GM12878 (cell line): ENCODE measurements at regions not wholly inside any gene's neighbourhood (a gene's known extent, or its start where the extent isn't known, plus 50 kb on each side); places are given as distances from the start of the nearest gene placed in this dataset.

Experiments used
- ATAC-seq: fragments of 200-7000 bp; cut with Tn5 transposase; 3 replicates; pipeline ENCODE4 v1.9.1; 2020; ENCODE audit warnings: mild to moderate bottlenecking, moderate library complexity
- BruUV-seq: library from RNA; stranded (reverse); fragments of 400-500 nt; replicated peaks from 2 replicates; lab custom pipeline; 2021; lab: Mats Ljungman, UMichigan
- CTCF ChIA-PET: fragments of 300-600 bp; sonication (Branson Sonifier 250); formaldehyde crosslinking; extraction: SDS; loops from one replicate; lab custom pipeline; 2021; ENCODE audit warnings: inconsistent platforms; lab: Yijun Ruan, JAX
- POLR2A ChIA-PET: fragments of 350-600 bp; formaldehyde crosslinking; extraction: SDS; loops from one replicate; lab custom pipeline; 2021; ENCODE audit warnings: inconsistent platforms; lab: Charles Lee
- RAD21 ChIA-PET: fragments of 300-600 bp; sonication (Branson Sonifier 250); formaldehyde crosslinking; loops from one replicate; lab custom pipeline; 2023; ENCODE audit warnings: antibody characterized with exemption; ENCODE audit not compliant: unreplicated experiment; lab: Charles Lee
- SMC1A ChIA-PET: fragments of 300-600 bp; sonication (Branson Sonifier 250); formaldehyde crosslinking; loops from one replicate; lab custom pipeline; 2023; ENCODE audit not compliant: unreplicated experiment, uncharacterized antibody; lab: Charles Lee
- DNase-seq: peaks from one replicate; pipeline ENCODE4 v3.0.0-alpha.2; 2011; ENCODE audit warnings: low read depth, low spot score
- FAIRE-seq: peaks from 3 replicates; lab custom pipeline; 2011; peaks lifted over from hg19 to GRCh38; lab: Jason Lieb, UNC
- H2AFZ ChIP-seq: 2 replicates; pipeline ENCODE4 v1.6.0; 2011; ENCODE audit warnings: low read depth, low read length, control low read depth; ENCODE audit not compliant: control insufficient read depth
- H3K27ac ChIP-seq: 2 replicates; pipeline ENCODE4 v1.5.1; 2011; ENCODE audit warnings: control low read depth; ENCODE audit not compliant: control insufficient read depth, insufficient read depth
- H3K27me3 ChIP-seq, 2 experiments: replicated peaks in 1 of 2; 2 replicates each; pipeline versions ENCODE4 v1.6.0 to v1.6.1; 2011; ENCODE audit warnings: low read length in 1 of 2; ENCODE audit not compliant: control insufficient read depth in 2 of 2, insufficient read depth in 2 of 2
- H3K36me3 ChIP-seq, 2 experiments: 2 replicates each; pipeline ENCODE4 v1.5.1; 2011; ENCODE audit warnings: low read length in 1 of 2; ENCODE audit not compliant: control insufficient read depth in 2 of 2, insufficient read depth in 2 of 2
- H3K4me1 ChIP-seq: 2 replicates; pipeline ENCODE4 v1.6.1; 2011; ENCODE audit warnings: mild to moderate bottlenecking, low read length, moderate library complexity, mixed read lengths; ENCODE audit not compliant: control insufficient read depth, insufficient read depth
- H3K4me2 ChIP-seq: 2 replicates; pipeline ENCODE4 v1.6.0; 2011; ENCODE audit warnings: control low read depth; ENCODE audit not compliant: control insufficient read depth, insufficient read depth
- H3K4me3 ChIP-seq: fragments of 200-600 bp; sonication (generic); 2 replicates; pipeline ENCODE4 v1.5.1; 2016
- H3K79me2 ChIP-seq: 2 replicates; pipeline ENCODE4 v1.6.0; 2011; ENCODE audit warnings: low read length; ENCODE audit not compliant: control insufficient read depth, insufficient read depth
- H3K9ac ChIP-seq: 2 replicates; pipeline ENCODE4 v1.8.0; 2011; ENCODE audit warnings: low read length, control low read depth, mixed read lengths; ENCODE audit not compliant: control insufficient read depth, insufficient read depth
- H3K9me3 ChIP-seq: replicated peaks from 3 replicates; pipeline ENCODE4 v1.5.1; 2011; ENCODE audit warnings: mild to moderate bottlenecking, low read length; ENCODE audit not compliant: control insufficient read depth, insufficient read depth
- H4K20me1 ChIP-seq: 2 replicates; pipeline ENCODE4 v1.6.0; 2011; ENCODE audit not compliant: control insufficient read depth, insufficient read depth
- MTA2 ChIP-seq: fragments of 450-650 bp; IDR thresholded peaks from 2 replicates; pipeline ENCODE4 v1.6.1; 2016; ENCODE audit warnings: low read depth, mild to moderate bottlenecking, moderate library complexity
- RAD51 ChIP-seq: fragments of 450-650 bp; IDR thresholded peaks from 2 replicates; pipeline ENCODE4 v1.6.1; 2016; ENCODE audit warnings: moderate library complexity, mild to moderate bottlenecking, inconsistent platforms
- TCF3 ChIP-seq: IDR thresholded peaks from 2 replicates; pipeline ENCODE4 v1.6.1; 2012; ENCODE audit warnings: low read depth, mild to moderate bottlenecking, low read length, borderline replicate concordance; ENCODE audit not compliant: insufficient read depth
- ZNF384 ChIP-seq: IDR thresholded peaks from 2 replicates; pipeline ENCODE4 v1.6.1; 2012; ENCODE audit warnings: low read depth, mild to moderate bottlenecking, low read length, improper control_type of control experiment, borderline replicate concordance
- WGBS: methylation state at CpG from one replicate; pipeline ENCODE4 v1.1.6; 2016; ENCODE audit warnings: low lambda C conversion rate; ENCODE audit not compliant: insufficient replicate concordance, insufficient coverage; ENCODE audit errors: missing lambda C conversion rate; 5-methylcytosine and 5-hydroxymethylcytosine counted together
- in situ Hi-C: fragments of 300-500 bp; cut with MboI; formaldehyde crosslinking; loops from 9 replicates; pipeline ENCODE4 v1.14.3; 2018; ENCODE audit warnings: mixed read lengths
- intact Hi-C: fragments of 100-400 bp; cut with micrococcal nuclease; formaldehyde crosslinking; loops from one replicate; pipeline ENCODE4 v1.14.2; 2022; ENCODE audit not compliant: unreplicated experiment
- TF ChIP-seq, protein P1 (sequence below): IDR thresholded peaks from 2 replicates; pipeline ENCODE4 v1.6.1; 2012; ENCODE audit warnings: low read depth, low read length, improper control_type of control experiment
- TF ChIP-seq, protein P2 (sequence below): fragments of 150-350 bp; IDR thresholded peaks from 2 replicates; pipeline ENCODE4 v1.6.1; 2014; ENCODE audit warnings: mild to moderate bottlenecking, low read depth, low read length
- TF ChIP-seq, protein P3 (sequence below): IDR thresholded peaks from 2 replicates; pipeline ENCODE4 v1.6.1; 2011; ENCODE audit warnings: low read depth, low read length, improper control_type of control experiment, borderline replicate concordance

DNA sequence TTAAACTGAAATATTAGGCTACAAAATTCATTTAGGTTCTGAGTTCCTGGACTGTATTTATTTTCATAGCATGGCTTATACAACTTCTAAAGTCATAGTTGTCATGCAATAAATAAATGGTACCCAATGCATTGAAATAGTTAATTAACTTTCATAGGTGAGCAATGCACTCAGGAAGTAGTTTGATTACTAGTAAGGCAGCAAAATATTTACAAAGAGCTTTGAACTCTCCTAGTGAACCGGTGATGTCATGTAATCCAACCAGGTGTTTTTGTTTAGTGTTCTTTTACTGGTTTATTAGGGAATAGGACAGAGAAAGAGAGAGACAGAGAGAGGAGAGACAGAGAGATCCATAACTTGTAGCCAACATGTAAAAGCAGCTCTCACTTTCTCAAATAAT is 228.6 kb upstream of the CTSO start:
- 0% methylated on average over 1 of the region's 1 CpG for WGBS

More for the DNA sequence above, 228.6 kb upstream of the CTSO start:
- Histone ChIP-seq H4K20me1 (no peaks in the 10 kb centered on the region), H3K4me2 (no peak overlapping the region), H3K36me3 (no peaks in the 10 kb centered on the region), H3K27ac (no peak overlapping the region), H2AFZ (no peak overlapping the region), H3K4me1 (no peaks in the 10 kb centered on the region), H3K9me3 (no peaks in the 10 kb centered on the region), H3K79me2 (no peaks in the 10 kb centered on the region), H3K4me3 (no peak overlapping the region), H3K9ac (no peak overlapping the region), H3K27me3 (no peaks in the 10 kb centered on the region)
- ChIA-PET CTCF (interaction anchor here (1.3 kb wide), 1 partner anchor 14 kb away, joined by 4 read pairs; no protein-coding TSS in a partner anchor), POLR2A (no interaction called here), SMC1A (interaction anchor here (1.1 to 2.7 kb wide), 2 partner anchors 13 to 14 kb away, joined by 4 to 9 read pairs; no protein-coding TSS in a partner anchor), RAD21 (interaction anchor here (1.4 kb wide), 1 partner anchor 13 kb away, joined by 4 read pairs; no protein-coding TSS in a partner anchor)
- intact Hi-C loops: no loop called here
- no peak for ATAC-seq
- BruUV-seq: no TSS peak
- in situ Hi-C loops: no loop called here
- no peak for DNase-seq
- TF ChIP-seq ZNF384 (no peak), MTA2 (no peak), TCF3 (no peak), RAD51 (no peak)
- TF ChIP-seq, protein P1, sequence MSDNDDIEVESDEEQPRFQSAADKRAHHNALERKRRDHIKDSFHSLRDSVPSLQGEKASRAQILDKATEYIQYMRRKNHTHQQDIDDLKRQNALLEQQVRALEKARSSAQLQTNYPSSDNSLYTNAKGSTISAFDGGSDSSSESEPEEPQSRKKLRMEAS: no peak
- TF ChIP-seq, protein P2, sequence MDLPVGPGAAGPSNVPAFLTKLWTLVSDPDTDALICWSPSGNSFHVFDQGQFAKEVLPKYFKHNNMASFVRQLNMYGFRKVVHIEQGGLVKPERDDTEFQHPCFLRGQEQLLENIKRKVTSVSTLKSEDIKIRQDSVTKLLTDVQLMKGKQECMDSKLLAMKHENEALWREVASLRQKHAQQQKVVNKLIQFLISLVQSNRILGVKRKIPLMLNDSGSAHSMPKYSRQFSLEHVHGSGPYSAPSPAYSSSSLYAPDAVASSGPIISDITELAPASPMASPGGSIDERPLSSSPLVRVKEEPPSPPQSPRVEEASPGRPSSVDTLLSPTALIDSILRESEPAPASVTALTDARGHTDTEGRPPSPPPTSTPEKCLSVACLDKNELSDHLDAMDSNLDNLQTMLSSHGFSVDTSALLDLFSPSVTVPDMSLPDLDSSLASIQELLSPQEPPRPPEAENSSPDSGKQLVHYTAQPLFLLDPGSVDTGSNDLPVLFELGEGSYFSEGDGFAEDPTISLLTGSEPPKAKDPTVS: no peak
- TF ChIP-seq, protein P3, sequence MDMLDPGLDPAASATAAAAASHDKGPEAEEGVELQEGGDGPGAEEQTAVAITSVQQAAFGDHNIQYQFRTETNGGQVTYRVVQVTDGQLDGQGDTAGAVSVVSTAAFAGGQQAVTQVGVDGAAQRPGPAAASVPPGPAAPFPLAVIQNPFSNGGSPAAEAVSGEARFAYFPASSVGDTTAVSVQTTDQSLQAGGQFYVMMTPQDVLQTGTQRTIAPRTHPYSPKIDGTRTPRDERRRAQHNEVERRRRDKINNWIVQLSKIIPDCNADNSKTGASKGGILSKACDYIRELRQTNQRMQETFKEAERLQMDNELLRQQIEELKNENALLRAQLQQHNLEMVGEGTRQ: no peak
- peak; percentile 47 for FAIRE-seq
